Endothelial cell of umbilical vein (primary cell): ENCODE measurements at regions not wholly inside any gene's neighbourhood (a gene's known extent, or its start where the extent isn't known, plus 50 kb on each side); places are given as distances from the start of the nearest gene placed in this dataset.

Experiments used
- BruUV-seq: library from RNA; stranded (reverse); fragments of 400-500 nt; replicated peaks from 2 replicates; lab custom pipeline; 2021; lab: Mats Ljungman, UMichigan
- CTCF ChIA-PET: fragments of 300-600, 350-600 bp; sonication (Branson Sonifier 250); formaldehyde crosslinking; loops from one replicate; lab custom pipeline; 2021; ENCODE audit warnings: antibody characterized with exemption, inconsistent platforms; lab: Charles Lee
- POLR2A ChIA-PET: fragments of 300-600, 350-600 bp; sonication (Branson Sonifier 250); formaldehyde crosslinking; loops from one replicate; lab custom pipeline; 2021; ENCODE audit warnings: antibody characterized with exemption, inconsistent platforms; lab: Charles Lee
- DNase-seq: peaks from one replicate; pipeline ENCODE4 v3.0.0-alpha.2; 2011; ENCODE audit warnings: low read depth, low spot score
- FAIRE-seq: peaks from 2 replicates; lab custom pipeline; 2011; peaks lifted over from hg19 to GRCh38; lab: Jason Lieb, UNC
- H2AFZ ChIP-seq: 2 replicates; pipeline ENCODE4 v1.6.0; 2012; ENCODE audit warnings: low read depth, low read length, control low read depth, inconsistent platforms
- H3K27ac ChIP-seq: 2 replicates; pipeline ENCODE4 v1.5.1; 2011; ENCODE audit warnings: low read depth, mild to moderate bottlenecking, control low read depth, low read length, moderate library complexity; ENCODE audit not compliant: insufficient read depth
- H3K27me3 ChIP-seq, 2 experiments: 2 replicates each; pipeline versions ENCODE4 v1.6.0 to v1.6.1; 2011; ENCODE audit warnings: low read length in 2 of 2, mixed read lengths in 1 of 2; ENCODE audit not compliant: control insufficient read depth in 2 of 2, insufficient read depth in 2 of 2
- H3K36me3 ChIP-seq, 2 experiments: 2 replicates in 1 of 2; 3 replicates in 1 of 2; pipeline ENCODE4 v1.5.1; 2011; ENCODE audit warnings: low read length in 2 of 2, mild to moderate bottlenecking in 1 of 2, moderate library complexity in 1 of 2; ENCODE audit not compliant: control insufficient read depth in 2 of 2, insufficient read depth in 2 of 2; ENCODE audit errors: extremely low read depth in 1 of 2
- H3K4me1 ChIP-seq: 3 replicates; pipeline ENCODE4 v1.5.1; 2011; ENCODE audit warnings: mild to moderate bottlenecking, low read length; ENCODE audit not compliant: control insufficient read depth, insufficient read depth; ENCODE audit errors: extremely low read depth
- H3K4me2 ChIP-seq: 2 replicates; pipeline ENCODE4 v1.6.1; 2011; ENCODE audit warnings: low read length, control low read depth, mixed read lengths; ENCODE audit not compliant: insufficient read depth
- H3K4me3 ChIP-seq, 3 experiments: fragments of 200-600 bp in 1 of 3; sonication (generic), shearing (Covaris generic) in 1 of 3; replicated peaks in 1 of 3; 2 replicates each; pipeline ENCODE4 v1.5.1; 2011 to 2016; ENCODE audit warnings: control low read depth in 3 of 3, low read length in 3 of 3, mild to moderate bottlenecking in 2 of 3, inconsistent platforms in 1 of 3, low read depth in 1 of 3, moderate library complexity in 1 of 3; ENCODE audit not compliant: insufficient read depth in 1 of 3
- H3K79me2 ChIP-seq: 2 replicates; pipeline ENCODE4 v1.6.0; 2012; ENCODE audit warnings: low read length, inconsistent platforms; ENCODE audit not compliant: control insufficient read depth, insufficient read depth
- H3K9ac ChIP-seq: replicated peaks from 2 replicates; pipeline ENCODE3; 2011; ENCODE audit warnings: low read length, control low read depth; ENCODE audit not compliant: insufficient read depth; ENCODE audit errors: extremely low read depth
- H3K9me1 ChIP-seq: replicated peaks from 3 replicates; pipeline ENCODE4 v1.6.0; 2011; ENCODE audit warnings: mild to moderate bottlenecking, low read length; ENCODE audit not compliant: control insufficient read depth, insufficient read depth; ENCODE audit errors: extremely low read depth
- H3K9me3 ChIP-seq: replicated peaks from 2 replicates; pipeline ENCODE4 v1.5.1; 2012; ENCODE audit warnings: low read length, inconsistent platforms; ENCODE audit not compliant: control insufficient read depth, insufficient read depth
- H4K20me1 ChIP-seq: replicated peaks from 2 replicates; pipeline ENCODE3; 2011; ENCODE audit warnings: mild to moderate bottlenecking, low read length; ENCODE audit not compliant: control insufficient read depth, insufficient read depth; ENCODE audit errors: extremely low read depth
- EZH2 ChIP-seq: IDR thresholded peaks from 2 replicates; pipeline ENCODE4 v1.6.1; 2012; ENCODE audit warnings: borderline replicate concordance, low read depth, mild to moderate bottlenecking, moderate library complexity, low read length, inconsistent platforms; ENCODE audit not compliant: severe bottlenecking
- FOS ChIP-seq: IDR thresholded peaks from 2 replicates; pipeline ENCODE4 v1.6.1; 2011; ENCODE audit warnings: mild to moderate bottlenecking, low read length, moderate library complexity, borderline replicate concordance; ENCODE audit not compliant: insufficient read depth
- GATA2 ChIP-seq: IDR thresholded peaks from 2 replicates; pipeline ENCODE4 v1.7.0; 2011; ENCODE audit warnings: low read depth, mild to moderate bottlenecking, moderate library complexity, mixed read lengths, low read length; ENCODE audit not compliant: insufficient read length, insufficient read depth
- JUN ChIP-seq: IDR thresholded peaks from 2 replicates; pipeline ENCODE4 v1.6.1; 2011; ENCODE audit warnings: borderline replicate concordance, low read depth; ENCODE audit not compliant: insufficient read length, insufficient read depth
- MYC ChIP-seq: IDR thresholded peaks from one replicate; pipeline ENCODE4 v1.6.1; 2011; ENCODE audit warnings: mild to moderate bottlenecking, low read depth, low read length
- POLR2A ChIP-seq: IDR thresholded peaks from 2 replicates; pipeline ENCODE4 v1.6.1; 2012; ENCODE audit warnings: low read depth, mild to moderate bottlenecking, control low read depth, low read length
- POLR2AphosphoS5 ChIP-seq: IDR thresholded peaks from 2 replicates; pipeline ENCODE4 v1.6.1; 2012; ENCODE audit warnings: low read depth, mild to moderate bottlenecking, control low read depth, low read length, moderate library complexity; ENCODE audit not compliant: insufficient read depth
- dilution Hi-C: fragments of 300-500 bp; cut with MboI; formaldehyde crosslinking; loops from one replicate; pipeline ENCODE4 v1.15.0; 2019; ENCODE audit warnings: low sequenced_read_pairs; ENCODE audit not compliant: extremely low pct_ligation_motif_present
- intact Hi-C: fragments of 100-400 bp; cut with micrococcal nuclease; formaldehyde crosslinking; loops from one replicate; pipeline ENCODE4 v1.10.0; 2022
- TF ChIP-seq, protein P1 (sequence below), 2 donors: IDR thresholded peaks; 1 replicate in 1 of 2; 2 replicates in 1 of 2; pipeline ENCODE4 v1.5.1; 2011; ENCODE audit warnings: low read length in 2 of 2, mild to moderate bottlenecking in 2 of 2, moderate library complexity in 2 of 2, control low read depth in 1 of 2, inconsistent platforms in 1 of 2, low read depth in 1 of 2; ENCODE audit not compliant: insufficient read depth in 1 of 2; ENCODE audit errors: extremely low read depth in 1 of 2
- TF ChIP-seq, protein P2 (sequence below): IDR thresholded peaks from 2 replicates; pipeline ENCODE4 v1.6.1; 2011; ENCODE audit not compliant: insufficient read depth, insufficient read length

DNA sequence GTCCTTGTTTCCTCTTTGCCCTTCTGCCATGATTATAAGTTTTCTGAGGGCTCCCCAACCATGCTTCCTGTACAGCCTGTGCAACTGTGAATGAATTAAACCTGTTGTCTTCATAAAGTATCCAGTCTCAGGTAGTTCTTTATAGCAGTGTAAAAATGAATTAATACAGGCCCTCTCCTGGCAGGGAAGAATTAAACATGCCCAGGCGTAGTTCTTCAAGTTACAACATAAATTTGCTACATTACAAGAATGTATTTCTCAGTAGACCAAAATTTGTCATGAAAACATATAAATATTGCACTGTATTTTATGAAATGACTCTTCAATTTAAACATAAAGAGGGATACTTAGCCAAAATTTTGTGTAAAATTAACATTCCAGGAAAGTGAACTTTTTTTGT, 1089.9 kb upstream of the PCDH10 start:
- BruUV-seq, result no TSS peak
- H3K79me2 ChIP-seq, result no peaks in the 10 kb centered on the region
- H3K9me3 ChIP-seq, result no peaks in the 10 kb centered on the region
- H3K9me1 ChIP-seq, result no peaks in the 10 kb centered on the region
- no peak overlapping the region for H3K27ac ChIP-seq
- peaks cover 10% of the 10 kb centered on the region for H3K4me1 ChIP-seq
- H3K4me2 ChIP-seq, result no peak overlapping the region
- ChIA-PET POLR2A (no interaction called here), CTCF (no interaction called here)
- H3K27me3 ChIP-seq, result no peaks in the 10 kb centered on the region
- H2AFZ ChIP-seq, result no peak overlapping the region
- H4K20me1 ChIP-seq, result no peaks in the 10 kb centered on the region
- DNase-seq (no peak), FAIRE-seq (no peak)
- no peak overlapping the region for H3K9ac ChIP-seq
- H3K36me3 ChIP-seq, result no peaks in the 10 kb centered on the region
- intact Hi-C loops, result no loop called here
- TF ChIP-seq GATA2, result no peak
- TF ChIP-seq, protein P1, sequence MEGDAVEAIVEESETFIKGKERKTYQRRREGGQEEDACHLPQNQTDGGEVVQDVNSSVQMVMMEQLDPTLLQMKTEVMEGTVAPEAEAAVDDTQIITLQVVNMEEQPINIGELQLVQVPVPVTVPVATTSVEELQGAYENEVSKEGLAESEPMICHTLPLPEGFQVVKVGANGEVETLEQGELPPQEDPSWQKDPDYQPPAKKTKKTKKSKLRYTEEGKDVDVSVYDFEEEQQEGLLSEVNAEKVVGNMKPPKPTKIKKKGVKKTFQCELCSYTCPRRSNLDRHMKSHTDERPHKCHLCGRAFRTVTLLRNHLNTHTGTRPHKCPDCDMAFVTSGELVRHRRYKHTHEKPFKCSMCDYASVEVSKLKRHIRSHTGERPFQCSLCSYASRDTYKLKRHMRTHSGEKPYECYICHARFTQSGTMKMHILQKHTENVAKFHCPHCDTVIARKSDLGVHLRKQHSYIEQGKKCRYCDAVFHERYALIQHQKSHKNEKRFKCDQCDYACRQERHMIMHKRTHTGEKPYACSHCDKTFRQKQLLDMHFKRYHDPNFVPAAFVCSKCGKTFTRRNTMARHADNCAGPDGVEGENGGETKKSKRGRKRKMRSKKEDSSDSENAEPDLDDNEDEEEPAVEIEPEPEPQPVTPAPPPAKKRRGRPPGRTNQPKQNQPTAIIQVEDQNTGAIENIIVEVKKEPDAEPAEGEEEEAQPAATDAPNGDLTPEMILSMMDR (IDR thresholded peaks at IDR 0.05; ENCODE audit: extremely low read depth in 1 of 2, insufficient read depth in 1 of 2, low read depth in 1 of 2, low read length in 2 of 2), result no peak
- TF ChIP-seq MYC, result no peak
- TF ChIP-seq, protein P2, sequence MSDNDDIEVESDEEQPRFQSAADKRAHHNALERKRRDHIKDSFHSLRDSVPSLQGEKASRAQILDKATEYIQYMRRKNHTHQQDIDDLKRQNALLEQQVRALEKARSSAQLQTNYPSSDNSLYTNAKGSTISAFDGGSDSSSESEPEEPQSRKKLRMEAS, result no peak
- TF ChIP-seq JUN, result no peak
- no peak for TF ChIP-seq POLR2A
- TF ChIP-seq POLR2AphosphoS5, result no peak
- no peak for TF ChIP-seq FOS
- no peak for TF ChIP-seq EZH2
- dilution Hi-C loops, result no loop called here
- no peak overlapping the region for H3K4me3 ChIP-seq
